ENCODE measurements at regions not wholly inside any gene's neighbourhood (a gene's known extent, or its start where the extent isn't known, plus 50 kb on each side); places are given as distances from the start of the nearest gene placed in this dataset.

GRCh38 chr2:145108959-145109710 is 589.2 kb upstream of the ZEB2 start:
- TF ChIP-seq CTCF (conservative IDR thresholded peaks at IDR 0.05 in 1 of 2, IDR thresholded peaks at IDR 0.05 in 1 of 2; ENCODE audit: low read depth in 1 of 2, low read length in 2 of 2): no peak
- TF ChIP-seq EZH2 (IDR thresholded peaks at IDR 0.05; ENCODE audit: low read length, missing control alignments): no peak

Data from fibroblast of lung (primary cell).